ENCODE measurements at regions not wholly inside any gene's neighbourhood (a gene's known extent, or its start where the extent isn't known, plus 50 kb on each side); places are given as distances from the start of the nearest gene placed in this dataset.

- no peak for TF ChIP-seq POLR2A (IDR thresholded peaks at IDR 0.05)
- TF ChIP-seq CTCF (IDR thresholded peaks at IDR 0.05) = no peak
Observed at GRCh38 chr7:79786187-79786586, 332.7 kb upstream of the MAGI2 start.

All from prostate gland (tissue), 2 donors.